HCT116 (cell line): ENCODE measurements at regions not wholly inside any gene's neighbourhood (a gene's known extent, or its start where the extent isn't known, plus 50 kb on each side); places are given as distances from the start of the nearest gene placed in this dataset.

ENCODE experiments used
- ATAC-seq: fragments of 200-7000 bp; cut with Tn5 transposase; 2 replicates; pipeline ENCODE4 v1.9.1; 2020; ENCODE audit warnings: mild to moderate bottlenecking, moderate library complexity
- BruUV-seq: library from RNA; stranded (reverse); fragments of 400-500 nt; replicated peaks from 2 replicates; lab custom pipeline; 2021; lab: Mats Ljungman, UMichigan
- CTCF ChIA-PET: fragments of 300-600 bp; sonication (Branson Sonifier 250); formaldehyde crosslinking; loops from one replicate; lab custom pipeline; 2021; ENCODE audit warnings: antibody characterized with exemption; lab: Charles Lee
- POLR2A ChIA-PET: fragments of 300-600, 350-600 bp; sonication (Branson Sonifier 250); formaldehyde crosslinking; loops from one replicate; lab custom pipeline; 2021; ENCODE audit warnings: antibody characterized with exemption; lab: Charles Lee
- RAD21 ChIA-PET, 2 experiments: fragments of 300-600 bp; sonication (Branson Sonifier 250); formaldehyde crosslinking; loops; one replicate each; lab custom pipeline; 2023; ENCODE audit warnings: low total read pairs in 2 of 2; ENCODE audit not compliant: uncharacterized antibody in 2 of 2, unreplicated experiment in 2 of 2, low non-redundant PET in 1 of 2; lab: Charles Lee
- DNase-seq: peaks from one replicate; pipeline ENCODE4 v3.0.0-alpha.2; 2010; ENCODE audit warnings: low read depth, low spot score
- H2AFZ ChIP-seq: fragments of 200-600 bp; shearing (Covaris generic), sonication (generic); 2 replicates; pipeline ENCODE4 v1.6.1; 2017; ENCODE audit warnings: low read depth, mixed run types, mixed read lengths, antibody characterized with exemption, low read length; ENCODE audit not compliant: poor library complexity, severe bottlenecking
- H3K27ac ChIP-seq: 2 replicates; pipeline ENCODE4 v1.5.1; 2012; ENCODE audit warnings: low read depth, low read length
- H3K27me3 ChIP-seq: fragments of 200-600 bp; sonication (generic); 2 replicates; pipeline ENCODE4 v1.6.1; 2016; ENCODE audit warnings: mixed run types, low read length, mixed read lengths; ENCODE audit not compliant: insufficient read depth
- H3K36me3 ChIP-seq, 2 experiments: fragments of 200-500 bp in 1 of 2; fragments of 200-600 bp in 1 of 2; sonication (Bioruptor generic) in 1 of 2; sonication (generic) in 1 of 2; 2 replicates each; pipeline versions ENCODE4 v1.5.1 to v1.6.1; 2014 to 2016; ENCODE audit warnings: low read length in 2 of 2, inconsistent platforms in 1 of 2, mixed read lengths in 1 of 2, mixed run types in 1 of 2; ENCODE audit not compliant: insufficient read depth in 2 of 2, control insufficient read depth in 1 of 2
- H3K4me1 ChIP-seq, 2 experiments: fragments of 200-600 bp in 1 of 2; sonication (generic) in 1 of 2; 2 replicates each; pipeline versions ENCODE4 v1.5.1 to v1.6.1; 2012 to 2017; ENCODE audit warnings: low read length in 2 of 2, inconsistent platforms in 1 of 2, mild to moderate bottlenecking in 1 of 2, mixed read lengths in 1 of 2, mixed run types in 1 of 2, moderate library complexity in 1 of 2; ENCODE audit not compliant: insufficient read depth in 2 of 2, control insufficient read depth in 1 of 2
- H3K4me2 ChIP-seq: fragments of 200-600 bp; sonication (generic); 2 replicates; pipeline ENCODE4 v1.6.1; 2017; ENCODE audit warnings: mixed run types, low read length, mixed read lengths
- H3K4me3 ChIP-seq, 2 experiments: fragments of 200-600 bp in 1 of 2; sonication (generic) in 1 of 2; replicated peaks in 1 of 2; 2 replicates each; pipeline ENCODE4 v1.5.1; 2011 to 2016; ENCODE audit warnings: low read length in 2 of 2, control low read depth in 1 of 2, low read depth in 1 of 2, mild to moderate bottlenecking in 1 of 2, mixed read lengths in 1 of 2, mixed run types in 1 of 2
- H3K79me2 ChIP-seq: fragments of 200-600 bp; sonication (generic); 2 replicates; pipeline ENCODE4 v1.6.1; 2017; ENCODE audit warnings: mild to moderate bottlenecking, mixed run types, low read length, moderate library complexity, mixed read lengths; ENCODE audit not compliant: insufficient read depth
- H3K9ac ChIP-seq: fragments of 200-600 bp; sonication (generic); 2 replicates; pipeline ENCODE4 v1.6.1; 2016; ENCODE audit warnings: low read length, mixed read lengths
- H3K9me2 ChIP-seq: fragments of 200-600 bp; sonication (generic), shearing (Covaris generic); 2 replicates; pipeline ENCODE4 v1.6.1; 2017; ENCODE audit warnings: mixed run types, mild to moderate bottlenecking, moderate library complexity; ENCODE audit not compliant: insufficient read depth
- H3K9me3 ChIP-seq, 2 experiments: fragments of 200-500 bp in 1 of 2; fragments of 200-600 bp in 1 of 2; sonication (Bioruptor generic) in 1 of 2; sonication (generic) in 1 of 2; 2 replicates each; pipeline ENCODE4 v1.6.1; 2014 to 2017; ENCODE audit warnings: low read length in 2 of 2, mixed read lengths in 2 of 2, inconsistent platforms in 1 of 2, low read depth in 1 of 2, mild to moderate bottlenecking in 1 of 2, mixed run types in 1 of 2, moderate library complexity in 1 of 2; ENCODE audit not compliant: control insufficient read depth in 1 of 2, insufficient read depth in 1 of 2
- H4K20me1 ChIP-seq: fragments of 200-600 bp; sonication (generic), shearing (Covaris generic); 2 replicates; pipeline ENCODE4 v1.6.1; 2017; ENCODE audit warnings: mixed run types, mild to moderate bottlenecking, moderate library complexity; ENCODE audit not compliant: insufficient read depth
- ATF3 ChIP-seq: IDR thresholded peaks from 2 replicates; pipeline ENCODE4 v1.6.1; 2012
- CBX3 ChIP-seq: IDR thresholded peaks from 2 replicates; pipeline ENCODE4 v1.6.1; 2012; ENCODE audit warnings: low read depth
- CEBPB ChIP-seq: IDR thresholded peaks from 2 replicates; pipeline ENCODE4 v1.6.1; 2012; ENCODE audit warnings: low read depth
- EGR1 ChIP-seq: IDR thresholded peaks from 2 replicates; pipeline ENCODE4 v1.6.1; 2012; ENCODE audit warnings: low read depth
- ELF1 ChIP-seq: IDR thresholded peaks from 2 replicates; pipeline ENCODE4 v1.6.1; 2012; ENCODE audit warnings: low read depth, borderline replicate concordance
- JUND ChIP-seq: IDR thresholded peaks from 2 replicates; pipeline ENCODE4 v1.6.1; 2012
- POLR2AphosphoS5 ChIP-seq: IDR thresholded peaks from 2 replicates; pipeline ENCODE4 v1.6.1; 2011; ENCODE audit warnings: mild to moderate bottlenecking, low read depth, low read length, moderate library complexity
- RAD21 ChIP-seq: IDR thresholded peaks from 2 replicates; pipeline ENCODE4 v1.6.1; 2012; ENCODE audit warnings: low read depth, mild to moderate bottlenecking
- REST ChIP-seq: IDR thresholded peaks from 2 replicates; pipeline ENCODE4 v1.6.1; 2012; ENCODE audit warnings: low read depth
- SP1 ChIP-seq: IDR thresholded peaks from 2 replicates; pipeline ENCODE4 v1.6.1; 2012; ENCODE audit warnings: low read depth
- SRF ChIP-seq: IDR thresholded peaks from 2 replicates; pipeline ENCODE4 v1.6.1; 2012; ENCODE audit warnings: low read depth
- TCF7L2 ChIP-seq: IDR thresholded peaks from 2 replicates; pipeline ENCODE4 v1.7.0; 2011; ENCODE audit warnings: borderline replicate concordance, inconsistent platforms; ENCODE audit not compliant: insufficient read depth, insufficient read length; ENCODE audit errors: extremely low read depth
- YY1 ChIP-seq: IDR thresholded peaks from 2 replicates; pipeline ENCODE4 v1.6.1; 2011; ENCODE audit warnings: low read length, low read depth, moderate library complexity, mild to moderate bottlenecking; ENCODE audit not compliant: insufficient replicate concordance; ENCODE audit errors: extremely low read depth
- ZBTB33 ChIP-seq: IDR thresholded peaks from 2 replicates; pipeline ENCODE4 v1.6.1; 2011; ENCODE audit warnings: mild to moderate bottlenecking, low read length, moderate library complexity; ENCODE audit not compliant: insufficient replicate concordance; ENCODE audit errors: extremely low read depth
- intact Hi-C: fragments of 100-400 bp; cut with micrococcal nuclease; formaldehyde crosslinking; loops from 2 replicates; pipeline ENCODE4 v1.10.0; 2022

- TF ChIP-seq REST: no peak
- TF ChIP-seq POLR2AphosphoS5: no peak
- no peak for TF ChIP-seq RAD21
- TF ChIP-seq SP1: no peak
- TF ChIP-seq ELF1: no peak
- no peak for TF ChIP-seq EGR1
- H3K4me1 ChIP-seq: no peaks in the 10 kb centered on the region
- no peak overlapping the region for H3K4me2 ChIP-seq
- H3K36me3 ChIP-seq: no peaks in the 10 kb centered on the region
- H3K9me2 ChIP-seq: no peaks in the 10 kb centered on the region
- no peak overlapping the region for H2AFZ ChIP-seq
- H3K4me3 ChIP-seq: no peak overlapping the region
- intact Hi-C loops: no loop called here
- DNase-seq (no peak), ATAC-seq (no peak)
- no peak overlapping the region for H3K27ac ChIP-seq
- no peaks in the 10 kb centered on the region for H3K27me3 ChIP-seq
- CTCF ChIA-PET: no interaction called here
- RAD21 ChIA-PET: no interaction called here
- POLR2A ChIA-PET: no interaction called here
- no peaks in the 10 kb centered on the region for H4K20me1 ChIP-seq
- H3K79me2 ChIP-seq: no peaks in the 10 kb centered on the region
- no peak overlapping the region for H3K9ac ChIP-seq
- BruUV-seq: no TSS peak
- H3K9me3 ChIP-seq: no peaks in the 10 kb centered on the region
Observed at GRCh38 chr5:14971873-14972272, 100.3 kb upstream of the ANKH start.

GRCh38 chr5:14968796-14969195 lies 97.2 kb upstream of the ANKH start:
- POLR2A ChIA-PET: no interaction called here
- intact Hi-C loops: no loop called here
- no peak overlapping the region for H3K27ac ChIP-seq
- H3K79me2 ChIP-seq: no peaks in the 10 kb centered on the region
- no peaks in the 10 kb centered on the region for H3K4me1 ChIP-seq
- RAD21 ChIA-PET: no interaction called here
- CTCF ChIA-PET: interaction anchor here (1.1 kb wide), 1 partner anchor 11 kb away, joined by 4 read pairs; no protein-coding TSS in a partner anchor
- no peak overlapping the region for H2AFZ ChIP-seq
- no peaks in the 10 kb centered on the region for H3K9me2 ChIP-seq
- H3K4me3 ChIP-seq: no peak overlapping the region
- no peak overlapping the region for H3K4me2 ChIP-seq
- H3K9ac ChIP-seq: no peak overlapping the region
- H3K9me3 ChIP-seq: no peaks in the 10 kb centered on the region
- no peaks in the 10 kb centered on the region for H3K27me3 ChIP-seq
- BruUV-seq: no TSS peak
- H3K36me3 ChIP-seq: no peaks in the 10 kb centered on the region
- H4K20me1 ChIP-seq: no peaks in the 10 kb centered on the region
- DNase-seq (no peak), ATAC-seq (no peak)
- TF ChIP-seq CBX3 (no peak), YY1 (no peak), RAD21 (no peak), CEBPB (no peak), ATF3 (no peak), JUND (no peak), SRF (no peak), ZBTB33 (no peak), TCF7L2 (no peak)
